Natural killer cell (primary cell): ENCODE measurements at regions not wholly inside any gene's neighbourhood (a gene's known extent, or its start where the extent isn't known, plus 50 kb on each side); places are given as distances from the start of the nearest gene placed in this dataset.

Experiments used
- ATAC-seq, 3 donors: fragments of 150-1000 bp in 2 of 3; fragments of 200-7000 bp in 1 of 3; cut with Tn5 transposase; 1 replicate in 1 of 3; 2 replicates in 2 of 3; pipeline ENCODE4 v1.10.0; 2021; ENCODE audit warnings: mild to moderate bottlenecking in 2 of 3, moderate library complexity in 2 of 3
- DNase-seq, 2 donors: peaks; one replicate each; pipeline versions ENCODE4 v3.0.0 to v3.0.0-alpha.2; 2013 to 2021; ENCODE audit warnings: mixed read lengths in 1 of 2
- H3K27ac ChIP-seq: one replicate; pipeline ENCODE4 v1.5.1; 2013; ENCODE audit warnings: mild to moderate bottlenecking, low read length
- H3K27me3 ChIP-seq: one replicate; pipeline ENCODE4 v1.6.1; 2013; ENCODE audit warnings: low read length; ENCODE audit not compliant: control insufficient read depth, insufficient read depth
- H3K36me3 ChIP-seq: one replicate; pipeline ENCODE4 v1.6.1; 2013; ENCODE audit warnings: low read length; ENCODE audit not compliant: control insufficient read depth, insufficient read depth
- H3K4me1 ChIP-seq: one replicate; pipeline ENCODE4 v1.6.1; 2013; ENCODE audit warnings: low read length; ENCODE audit not compliant: control insufficient read depth, insufficient read depth
- H3K4me3 ChIP-seq: one replicate; pipeline ENCODE4 v1.5.1; 2013; ENCODE audit warnings: low read length
- H3K9me3 ChIP-seq: one replicate; pipeline ENCODE4 v1.6.1; 2013; ENCODE audit warnings: low read length; ENCODE audit not compliant: control insufficient read depth, insufficient read depth
- H3K27ac Mint-ChIP-seq, 2 donors: one replicate each; pipeline ENCODE4 v1.8.0; 2022; ENCODE audit warnings: mild to moderate bottlenecking in 2 of 2, mixed read lengths in 2 of 2, moderate library complexity in 1 of 2
- H3K27me3 Mint-ChIP-seq, 2 donors: one replicate each; pipeline ENCODE4 v1.8.0; 2022; ENCODE audit warnings: low read depth in 2 of 2, mixed read lengths in 2 of 2
- H3K36me3 Mint-ChIP-seq: one replicate; pipeline ENCODE4 v1.8.0; 2022; ENCODE audit warnings: mixed read lengths
- H3K4me1 Mint-ChIP-seq, 2 donors: one replicate each; pipeline ENCODE4 v1.8.0; 2022; ENCODE audit warnings: mixed read lengths in 2 of 2
- H3K4me3 Mint-ChIP-seq: one replicate; pipeline ENCODE4 v1.8.0; 2022; ENCODE audit warnings: mild to moderate bottlenecking, moderate library complexity, mixed read lengths
- H3K9me3 Mint-ChIP-seq, 2 donors: one replicate each; pipeline ENCODE4 v1.8.0; 2022; ENCODE audit warnings: mixed read lengths in 2 of 2
- WGBS: methylation state at CpG from one replicate; pipeline ENCODE4 v1.1.7; 2013; ENCODE audit warnings: missing lambda C conversion rate; ENCODE audit not compliant: insufficient coverage; 5-methylcytosine and 5-hydroxymethylcytosine counted together
- intact Hi-C: fragments of 100-400 bp; cut with micrococcal nuclease; formaldehyde crosslinking; loops from one replicate; pipeline ENCODE4 v1.14.2; 2022
- TF ChIP-seq, protein P1 (sequence below): fragments of 200-600 bp; IDR thresholded peaks from one replicate; pipeline ENCODE4 v1.8.0; 2022; ENCODE audit warnings: antibody characterized with exemption

DNA sequence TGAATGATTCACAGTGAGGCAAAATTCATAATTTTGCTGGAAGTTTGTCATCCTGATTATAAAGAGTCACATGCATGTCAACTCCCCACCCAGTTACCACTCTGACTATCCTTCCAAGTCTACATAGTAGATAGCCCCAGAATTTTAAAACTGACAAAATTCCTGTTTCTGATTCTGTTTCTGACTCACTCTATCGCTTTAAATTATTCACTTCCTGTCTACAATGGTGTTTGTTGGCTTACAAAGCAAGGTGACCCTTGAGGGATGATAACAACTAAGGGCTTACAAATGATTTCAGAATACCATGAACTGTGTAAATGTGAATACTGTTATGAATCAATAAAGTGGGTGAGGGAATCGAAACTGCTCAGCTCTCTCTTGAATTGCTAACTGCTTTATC is 98.7 kb upstream of the KL start:
- H3K4me1 ChIP-seq, result no peaks in the 10 kb centered on the region
- H3K4me1 Mint-ChIP-seq, result no peaks in the 10 kb centered on the region
- H3K9me3 ChIP-seq, result no peaks in the 10 kb centered on the region
- WGBS, result no CpG with 5 or more reads among the region's 2 CpGs
- H3K36me3 Mint-ChIP-seq, result no peaks in the 10 kb centered on the region
- no peaks in the 10 kb centered on the region for H3K27me3 ChIP-seq
- TF ChIP-seq, protein P1, sequence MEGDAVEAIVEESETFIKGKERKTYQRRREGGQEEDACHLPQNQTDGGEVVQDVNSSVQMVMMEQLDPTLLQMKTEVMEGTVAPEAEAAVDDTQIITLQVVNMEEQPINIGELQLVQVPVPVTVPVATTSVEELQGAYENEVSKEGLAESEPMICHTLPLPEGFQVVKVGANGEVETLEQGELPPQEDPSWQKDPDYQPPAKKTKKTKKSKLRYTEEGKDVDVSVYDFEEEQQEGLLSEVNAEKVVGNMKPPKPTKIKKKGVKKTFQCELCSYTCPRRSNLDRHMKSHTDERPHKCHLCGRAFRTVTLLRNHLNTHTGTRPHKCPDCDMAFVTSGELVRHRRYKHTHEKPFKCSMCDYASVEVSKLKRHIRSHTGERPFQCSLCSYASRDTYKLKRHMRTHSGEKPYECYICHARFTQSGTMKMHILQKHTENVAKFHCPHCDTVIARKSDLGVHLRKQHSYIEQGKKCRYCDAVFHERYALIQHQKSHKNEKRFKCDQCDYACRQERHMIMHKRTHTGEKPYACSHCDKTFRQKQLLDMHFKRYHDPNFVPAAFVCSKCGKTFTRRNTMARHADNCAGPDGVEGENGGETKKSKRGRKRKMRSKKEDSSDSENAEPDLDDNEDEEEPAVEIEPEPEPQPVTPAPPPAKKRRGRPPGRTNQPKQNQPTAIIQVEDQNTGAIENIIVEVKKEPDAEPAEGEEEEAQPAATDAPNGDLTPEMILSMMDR, result no peak
- ATAC-seq (no peak), DNase-seq (no peak)
- H3K27me3 Mint-ChIP-seq, result peaks cover 3 to 8% of the 10 kb centered on the region in 2 donors
- H3K9me3 Mint-ChIP-seq, result peaks cover 4 to 11% of the 10 kb centered on the region in 2 donors
- H3K27ac ChIP-seq, result no peak overlapping the region
- no peak overlapping the region for H3K4me3 Mint-ChIP-seq
- H3K36me3 ChIP-seq, result no peaks in the 10 kb centered on the region
- intact Hi-C loops, result no loop called here
- H3K27ac Mint-ChIP-seq, result no peak overlapping the region
- no peak overlapping the region for H3K4me3 ChIP-seq

DNA sequence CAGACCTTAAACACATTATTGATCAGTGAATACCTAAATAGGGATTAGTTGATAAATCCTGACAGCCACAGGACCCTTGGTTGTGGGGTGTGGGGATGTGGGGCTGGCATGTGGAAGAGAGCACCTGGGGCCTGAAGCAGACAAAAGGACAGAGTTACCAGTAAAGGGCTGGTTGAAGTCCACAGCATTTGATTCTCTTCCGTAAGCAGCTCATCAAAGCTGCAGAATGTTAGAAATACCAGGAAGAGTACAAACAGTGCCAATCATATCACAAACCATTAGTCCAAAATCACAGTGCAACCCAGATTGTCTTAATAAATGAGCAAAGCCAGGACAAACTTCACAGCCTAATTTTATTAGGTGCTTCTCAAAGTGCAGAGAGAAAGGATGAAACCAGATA is 92.5 kb upstream of the KL start:
- DNase-seq (no peak), ATAC-seq (no peak)
- no peaks in the 10 kb centered on the region for H3K27me3 ChIP-seq
- H3K9me3 Mint-ChIP-seq, result peaks cover 0 to 2% of the 10 kb centered on the region in 2 donors
- no peaks in the 10 kb centered on the region for H3K9me3 ChIP-seq
- no peaks in the 10 kb centered on the region for H3K27me3 Mint-ChIP-seq
- H3K4me3 ChIP-seq, result no peak overlapping the region
- no peak overlapping the region for H3K27ac Mint-ChIP-seq
- TF ChIP-seq, protein P1, result no peak
- no peaks in the 10 kb centered on the region for H3K36me3 ChIP-seq
- H3K4me3 Mint-ChIP-seq, result no peak overlapping the region
- H3K4me1 Mint-ChIP-seq, result no peaks in the 10 kb centered on the region
- no peak overlapping the region for H3K27ac ChIP-seq
- WGBS, result 100% methylated on average over 1 of the region's 1 CpG
- no peaks in the 10 kb centered on the region for H3K4me1 ChIP-seq
- H3K36me3 Mint-ChIP-seq, result no peaks in the 10 kb centered on the region
- intact Hi-C loops, result no loop called here

DNA sequence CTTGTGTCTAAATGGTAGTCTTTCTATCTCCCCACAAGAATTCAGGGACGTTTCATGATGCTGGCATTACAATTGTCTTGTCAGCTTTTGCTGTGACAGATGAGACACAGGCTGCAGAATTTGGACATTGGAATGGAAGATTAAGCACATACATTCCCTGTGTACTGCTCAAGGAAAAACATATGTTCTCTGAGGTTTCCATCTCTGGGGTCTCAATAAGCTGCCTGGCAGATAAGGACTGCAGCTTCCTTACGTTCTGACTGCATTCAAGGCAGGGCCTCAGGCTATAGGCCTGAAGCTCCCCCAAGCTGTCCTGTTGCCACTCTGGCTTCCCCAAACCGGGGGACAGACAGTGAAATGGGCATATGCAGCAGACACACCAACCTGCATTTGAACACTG is 91.3 kb upstream of the KL start:
- no peaks in the 10 kb centered on the region for H3K27me3 Mint-ChIP-seq
- H3K9me3 ChIP-seq, result no peaks in the 10 kb centered on the region
- no peak overlapping the region for H3K4me3 ChIP-seq
- ATAC-seq (no peak), DNase-seq (no peak)
- H3K4me1 Mint-ChIP-seq, result no peaks in the 10 kb centered on the region
- no peaks in the 10 kb centered on the region for H3K27me3 ChIP-seq
- H3K27ac Mint-ChIP-seq, result no peak overlapping the region
- H3K4me1 ChIP-seq, result no peaks in the 10 kb centered on the region
- intact Hi-C loops, result no loop called here
- H3K36me3 Mint-ChIP-seq, result no peaks in the 10 kb centered on the region
- TF ChIP-seq, protein P1, result no peak
- peaks cover 0 to 2% of the 10 kb centered on the region in 2 donors for H3K9me3 Mint-ChIP-seq
- no peak overlapping the region for H3K27ac ChIP-seq
- H3K36me3 ChIP-seq, result no peaks in the 10 kb centered on the region
- H3K4me3 Mint-ChIP-seq, result no peak overlapping the region
- WGBS, result 77% methylated on average over 3 of the region's 3 CpGs

DNA sequence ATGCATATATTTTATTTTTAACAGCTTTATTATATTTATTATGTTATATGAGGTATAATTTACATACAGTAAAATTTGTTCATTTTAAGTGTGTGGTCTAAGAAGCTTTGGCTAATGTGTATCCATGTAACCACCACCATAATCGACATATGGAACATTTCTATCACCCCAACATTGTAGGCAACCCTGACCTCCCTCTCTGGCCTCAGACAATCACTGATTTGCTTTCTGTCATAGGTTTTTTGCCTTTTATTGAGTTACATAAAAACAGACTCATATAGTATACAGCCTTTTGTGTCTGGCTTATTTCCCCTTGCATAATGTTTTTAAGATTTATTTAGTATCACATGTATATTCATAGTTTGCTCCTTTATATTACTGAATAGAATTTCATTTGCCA is 90.7 kb upstream of the KL start:
- H3K4me3 ChIP-seq, result no peak overlapping the region
- Mint-ChIP-seq H3K36me3 (no peaks in the 10 kb centered on the region), H3K4me1 (no peaks in the 10 kb centered on the region), H3K27me3 (no peaks in the 10 kb centered on the region), H3K9me3 (peaks cover 0 to 2% of the 10 kb centered on the region in 2 donors), H3K27ac (no peak overlapping the region), H3K4me3 (no peak overlapping the region)
- ATAC-seq (no peak), DNase-seq (no peak)
- H3K36me3 ChIP-seq, result no peaks in the 10 kb centered on the region
- H3K27me3 ChIP-seq, result no peaks in the 10 kb centered on the region
- TF ChIP-seq, protein P1, result no peak
- no peak overlapping the region for H3K27ac ChIP-seq
- WGBS, result 60% methylated on average over 1 of the region's 1 CpG
- H3K4me1 ChIP-seq, result no peaks in the 10 kb centered on the region
- intact Hi-C loops, result no loop called here
- no peaks in the 10 kb centered on the region for H3K9me3 ChIP-seq
